PC-9 (cell line): ENCODE measurements at regions not wholly inside any gene's neighbourhood (a gene's known extent, or its start where the extent isn't known, plus 50 kb on each side); places are given as distances from the start of the nearest gene placed in this dataset.

Experiments used
- BruUV-seq: library from RNA; stranded (reverse); fragments of 400-500 nt; replicated peaks from 2 replicates; lab custom pipeline; 2021; lab: Mats Ljungman, UMichigan
- CTCF ChIA-PET: fragments of 300-600 bp; sonication (Branson Sonifier 250); formaldehyde crosslinking; loops from one replicate; lab custom pipeline; 2022; ENCODE audit warnings: antibody characterized with exemption; lab: Charles Lee
- POLR2A ChIA-PET: fragments of 300-600 bp; sonication (Branson Sonifier 250); formaldehyde crosslinking; loops from one replicate; lab custom pipeline; 2022; ENCODE audit warnings: antibody characterized with exemption; ENCODE audit not compliant: unreplicated experiment; lab: Charles Lee
- DNase-seq, 2 experiments: peaks; one replicate each; pipeline versions ENCODE4 v3.0.0 to v3.0.0-alpha.2; 2015 to 2022; ENCODE audit warnings: mixed read lengths in 1 of 2
- H2AFZ ChIP-seq: fragments of 200-600 bp; sonication (generic); 2 replicates; pipeline ENCODE4 v1.8.1; 2017; ENCODE audit warnings: antibody characterized with exemption
- H3F3A ChIP-seq: fragments of 200-600 bp; sonication (generic); 2 replicates; pipeline ENCODE4 v1.8.1; 2017; ENCODE audit warnings: antibody characterized with exemption, mild to moderate bottlenecking, low read depth; ENCODE audit not compliant: insufficient read depth
- H3K27ac ChIP-seq: fragments of 200-600 bp; sonication (generic); 2 replicates; pipeline ENCODE4 v1.6.1; 2016; ENCODE audit warnings: mixed run types
- H3K27me3 ChIP-seq: fragments of 200-600 bp; sonication (generic); 2 replicates; pipeline ENCODE4 v1.6.1; 2016; ENCODE audit warnings: low read depth, mixed run types; ENCODE audit not compliant: insufficient read depth
- H3K36me3 ChIP-seq: fragments of 200-600 bp; sonication (generic); 2 replicates; pipeline ENCODE4 v1.6.1; 2016; ENCODE audit warnings: low read depth, mixed run types
- H3K4me1 ChIP-seq: fragments of 200-600 bp; sonication (generic); replicated peaks from 2 replicates; pipeline ENCODE4 v1.6.1; 2016; ENCODE audit warnings: mixed run types; ENCODE audit not compliant: insufficient read depth
- H3K4me2 ChIP-seq: fragments of 200-600 bp; sonication (generic); 2 replicates; pipeline ENCODE4 v1.6.1; 2017; ENCODE audit warnings: mixed run types
- H3K4me3 ChIP-seq: fragments of 200-600 bp; sonication (generic); 2 replicates; pipeline ENCODE4 v1.6.1; 2016; ENCODE audit warnings: mixed run types
- H3K79me2 ChIP-seq: fragments of 200-600 bp; sonication (generic); 2 replicates; pipeline ENCODE4 v1.6.1; 2017; ENCODE audit warnings: low read depth, mixed run types
- H3K9me2 ChIP-seq: fragments of 200-600 bp; sonication (generic); 2 replicates; pipeline ENCODE4 v1.8.1; 2017; ENCODE audit warnings: mild to moderate bottlenecking; ENCODE audit not compliant: insufficient read depth
- H3K9me3 ChIP-seq: fragments of 200-600 bp; sonication (generic); 2 replicates; pipeline ENCODE4 v1.8.1; 2016; ENCODE audit warnings: low read depth; ENCODE audit not compliant: insufficient read depth
- H4K20me1 ChIP-seq: fragments of 200-600 bp; sonication (generic); 2 replicates; pipeline ENCODE4 v1.8.1; 2017; ENCODE audit not compliant: insufficient read depth
- EZH2 ChIP-seq: fragments of 200-600 bp; sonication (generic); IDR thresholded peaks from 2 replicates; pipeline ENCODE4 v1.8.0; 2017; ENCODE audit warnings: antibody characterized with exemption, low read depth
- intact Hi-C: fragments of 100-400 bp; cut with micrococcal nuclease; formaldehyde crosslinking; loops from one replicate; pipeline ENCODE4 v1.10.0; 2022; ENCODE audit not compliant: unreplicated experiment
- TF ChIP-seq, protein P1 (sequence below): fragments of 200-600 bp; sonication (generic); conservative IDR thresholded peaks from 2 replicates; pipeline ENCODE4 v1.6.1; 2017; ENCODE audit warnings: mixed run types, antibody characterized with exemption, mild to moderate bottlenecking, moderate library complexity

- ChIA-PET CTCF (no interaction called here), POLR2A (no interaction called here)
- intact Hi-C loops: no loop called here
- no peaks in the 10 kb centered on the region for H3K9me3 ChIP-seq
- H3K4me1 ChIP-seq: no peaks in the 10 kb centered on the region
- no peak for TF ChIP-seq EZH2
- TF ChIP-seq, protein P1, sequence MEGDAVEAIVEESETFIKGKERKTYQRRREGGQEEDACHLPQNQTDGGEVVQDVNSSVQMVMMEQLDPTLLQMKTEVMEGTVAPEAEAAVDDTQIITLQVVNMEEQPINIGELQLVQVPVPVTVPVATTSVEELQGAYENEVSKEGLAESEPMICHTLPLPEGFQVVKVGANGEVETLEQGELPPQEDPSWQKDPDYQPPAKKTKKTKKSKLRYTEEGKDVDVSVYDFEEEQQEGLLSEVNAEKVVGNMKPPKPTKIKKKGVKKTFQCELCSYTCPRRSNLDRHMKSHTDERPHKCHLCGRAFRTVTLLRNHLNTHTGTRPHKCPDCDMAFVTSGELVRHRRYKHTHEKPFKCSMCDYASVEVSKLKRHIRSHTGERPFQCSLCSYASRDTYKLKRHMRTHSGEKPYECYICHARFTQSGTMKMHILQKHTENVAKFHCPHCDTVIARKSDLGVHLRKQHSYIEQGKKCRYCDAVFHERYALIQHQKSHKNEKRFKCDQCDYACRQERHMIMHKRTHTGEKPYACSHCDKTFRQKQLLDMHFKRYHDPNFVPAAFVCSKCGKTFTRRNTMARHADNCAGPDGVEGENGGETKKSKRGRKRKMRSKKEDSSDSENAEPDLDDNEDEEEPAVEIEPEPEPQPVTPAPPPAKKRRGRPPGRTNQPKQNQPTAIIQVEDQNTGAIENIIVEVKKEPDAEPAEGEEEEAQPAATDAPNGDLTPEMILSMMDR: no peak
- H3K4me2 ChIP-seq: no peak overlapping the region
- no peak for DNase-seq
- H3K36me3 ChIP-seq: no peaks in the 10 kb centered on the region
- H3K4me3 ChIP-seq: no peak overlapping the region
- no peaks in the 10 kb centered on the region for H3K79me2 ChIP-seq
- H4K20me1 ChIP-seq: no peaks in the 10 kb centered on the region
- BruUV-seq: no TSS peak
- H3K27ac ChIP-seq: no peak overlapping the region
- peaks cover 13% of the 10 kb centered on the region for H3K27me3 ChIP-seq
- H2AFZ ChIP-seq: no peak overlapping the region
- H3F3A ChIP-seq: no peaks in the 10 kb centered on the region
- no peaks in the 10 kb centered on the region for H3K9me2 ChIP-seq
Measured at GRCh38 chr16:65838001-65838400, 528.5 kb upstream of the CDH5 start.

DNA sequence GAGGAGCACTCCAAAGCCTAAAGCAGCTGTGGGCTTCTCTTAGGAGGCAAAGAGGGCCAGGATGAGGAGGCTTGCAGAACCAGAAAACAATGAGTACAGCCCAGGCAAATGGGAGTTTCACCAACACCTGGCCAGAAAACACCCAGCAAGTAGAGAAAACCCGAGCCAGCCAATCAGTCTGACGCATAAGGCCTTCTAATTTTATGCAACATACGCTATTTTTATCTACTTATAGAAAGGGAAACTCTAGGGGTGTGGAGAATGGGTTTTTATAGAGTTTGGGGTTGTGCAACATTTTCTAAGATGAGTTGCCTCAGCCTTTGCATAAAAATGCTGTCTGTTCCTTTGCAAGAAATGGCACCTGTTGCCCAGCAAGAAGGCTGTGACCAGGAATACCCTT is 529.0 kb upstream of the CDH5 start:
- no peaks in the 10 kb centered on the region for H4K20me1 ChIP-seq
- no peak overlapping the region for H2AFZ ChIP-seq
- ChIA-PET CTCF (no interaction called here), POLR2A (no interaction called here)
- no peaks in the 10 kb centered on the region for H3K4me1 ChIP-seq
- intact Hi-C loops: no loop called here
- no peaks in the 10 kb centered on the region for H3F3A ChIP-seq
- no peaks in the 10 kb centered on the region for H3K36me3 ChIP-seq
- H3K79me2 ChIP-seq: no peaks in the 10 kb centered on the region
- no peak overlapping the region for H3K4me2 ChIP-seq
- DNase-seq: no peak
- no peak overlapping the region for H3K4me3 ChIP-seq
- TF ChIP-seq EZH2: no peak
- TF ChIP-seq, protein P1: no peak
- H3K9me3 ChIP-seq: no peaks in the 10 kb centered on the region
- no TSS peak for BruUV-seq
- H3K27me3 ChIP-seq: peaks cover 13% of the 10 kb centered on the region
- H3K27ac ChIP-seq: no peak overlapping the region
- no peaks in the 10 kb centered on the region for H3K9me2 ChIP-seq

GRCh38 chr16:65834688-65835087 is 531.8 kb upstream of the CDH5 start:
- no peaks in the 10 kb centered on the region for H3K9me2 ChIP-seq
- H3K27ac ChIP-seq: no peak overlapping the region
- no peaks in the 10 kb centered on the region for H4K20me1 ChIP-seq
- H3K4me2 ChIP-seq: no peak overlapping the region
- H3K79me2 ChIP-seq: no peaks in the 10 kb centered on the region
- no peak overlapping the region for H3K4me3 ChIP-seq
- DNase-seq: no peak
- no TSS peak for BruUV-seq
- no peaks in the 10 kb centered on the region for H3K9me3 ChIP-seq
- no peaks in the 10 kb centered on the region for H3K4me1 ChIP-seq
- no peak for TF ChIP-seq EZH2
- TF ChIP-seq, protein P1: no peak
- POLR2A ChIA-PET: no interaction called here
- H2AFZ ChIP-seq: no peak overlapping the region
- no peaks in the 10 kb centered on the region for H3F3A ChIP-seq
- intact Hi-C loops: no loop called here
- 0 out of 2 replicates have a peak, but pooled peaks cover 4% of the 10 kb centered on the region for H3K27me3 ChIP-seq
- CTCF ChIA-PET: no interaction called here
- H3K36me3 ChIP-seq: no peaks in the 10 kb centered on the region
